Epithelial cell of esophagus (primary cell): ENCODE measurements at regions not wholly inside any gene's neighbourhood (a gene's known extent, or its start where the extent isn't known, plus 50 kb on each side); places are given as distances from the start of the nearest gene placed in this dataset.
"Not testable (repeated sequence)": the region's sequence is repeated elsewhere in the genome, so short reads cannot be mapped to it uniquely, and the experiment has no call there.

Experiments
- DNase-seq: peaks from one replicate; pipeline ENCODE4 v3.0.0; 2010; ENCODE audit warnings: low read depth
- H3K4me3 ChIP-seq: 2 replicates; pipeline ENCODE4 v1.5.1; 2011; ENCODE audit warnings: mild to moderate bottlenecking, low read length, control low read depth
- TF ChIP-seq, protein P1 (sequence below): IDR thresholded peaks from 2 replicates; pipeline ENCODE4 v1.5.1; 2011; ENCODE audit warnings: low read depth, mild to moderate bottlenecking, low read length, control low read depth, inconsistent platforms; ENCODE audit not compliant: insufficient read depth; ENCODE audit errors: missing control alignments

DNA sequence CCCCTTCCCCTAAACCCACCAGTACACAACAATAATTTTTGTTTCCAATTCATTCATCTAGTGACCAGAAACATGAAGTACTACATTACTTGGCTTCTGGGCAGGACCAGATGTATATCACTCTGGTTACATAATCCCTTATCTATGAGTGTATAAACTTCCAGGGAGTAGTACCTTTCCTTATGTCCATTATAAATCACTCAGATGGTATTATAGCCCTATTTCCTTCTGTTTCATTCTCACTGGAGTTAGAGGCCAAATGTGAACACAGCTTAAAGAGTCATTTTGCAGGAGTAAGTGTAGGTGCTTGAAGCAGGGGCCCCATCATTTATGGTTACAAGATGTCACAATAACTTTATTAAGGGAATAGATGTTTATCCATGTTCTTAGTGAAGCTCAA lies 894.4 kb upstream of the NXPH2 start:
- H3K4me3 ChIP-seq: no peak overlapping the region
- DNase-seq: no peak
- TF ChIP-seq, protein P1, sequence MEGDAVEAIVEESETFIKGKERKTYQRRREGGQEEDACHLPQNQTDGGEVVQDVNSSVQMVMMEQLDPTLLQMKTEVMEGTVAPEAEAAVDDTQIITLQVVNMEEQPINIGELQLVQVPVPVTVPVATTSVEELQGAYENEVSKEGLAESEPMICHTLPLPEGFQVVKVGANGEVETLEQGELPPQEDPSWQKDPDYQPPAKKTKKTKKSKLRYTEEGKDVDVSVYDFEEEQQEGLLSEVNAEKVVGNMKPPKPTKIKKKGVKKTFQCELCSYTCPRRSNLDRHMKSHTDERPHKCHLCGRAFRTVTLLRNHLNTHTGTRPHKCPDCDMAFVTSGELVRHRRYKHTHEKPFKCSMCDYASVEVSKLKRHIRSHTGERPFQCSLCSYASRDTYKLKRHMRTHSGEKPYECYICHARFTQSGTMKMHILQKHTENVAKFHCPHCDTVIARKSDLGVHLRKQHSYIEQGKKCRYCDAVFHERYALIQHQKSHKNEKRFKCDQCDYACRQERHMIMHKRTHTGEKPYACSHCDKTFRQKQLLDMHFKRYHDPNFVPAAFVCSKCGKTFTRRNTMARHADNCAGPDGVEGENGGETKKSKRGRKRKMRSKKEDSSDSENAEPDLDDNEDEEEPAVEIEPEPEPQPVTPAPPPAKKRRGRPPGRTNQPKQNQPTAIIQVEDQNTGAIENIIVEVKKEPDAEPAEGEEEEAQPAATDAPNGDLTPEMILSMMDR: no peak

- not testable (repeated sequence) for DNase-seq
These were observed 893.3 kb upstream of the NXPH2 start for GRCh38 chr2:139673447-139673846.

GRCh38 chr2:139669675-139670074 lies 889.5 kb upstream of the NXPH2 start:
- TF ChIP-seq, protein P1: no peak
- DNase-seq: no peak
- no peak overlapping the region for H3K4me3 ChIP-seq

More at GRCh38 chr2:139673447-139673846, 893.3 kb upstream of the NXPH2 start:
- H3K4me3 ChIP-seq: not testable (repeated sequence)

- peak; percentile 48 for DNase-seq
- H3K4me3 ChIP-seq: no peak overlapping the region
- TF ChIP-seq, protein P1: no peak
These were observed 872.2 kb upstream of the NXPH2 start for GRCh38 chr2:139652385-139652784.

GRCh38 chr2:139645617-139646016 lies 865.4 kb upstream of the NXPH2 start:
- TF ChIP-seq, protein P1: no peak

GRCh38 chr2:139643139-139643538 lies 862.9 kb upstream of the NXPH2 start:
- TF ChIP-seq, protein P1: no peak
- no peak overlapping the region for H3K4me3 ChIP-seq
- DNase-seq: no peak

More at GRCh38 chr2:139645617-139646016, 865.4 kb upstream of the NXPH2 start:
- no peak overlapping the region for H3K4me3 ChIP-seq
- no peak for DNase-seq

DNA sequence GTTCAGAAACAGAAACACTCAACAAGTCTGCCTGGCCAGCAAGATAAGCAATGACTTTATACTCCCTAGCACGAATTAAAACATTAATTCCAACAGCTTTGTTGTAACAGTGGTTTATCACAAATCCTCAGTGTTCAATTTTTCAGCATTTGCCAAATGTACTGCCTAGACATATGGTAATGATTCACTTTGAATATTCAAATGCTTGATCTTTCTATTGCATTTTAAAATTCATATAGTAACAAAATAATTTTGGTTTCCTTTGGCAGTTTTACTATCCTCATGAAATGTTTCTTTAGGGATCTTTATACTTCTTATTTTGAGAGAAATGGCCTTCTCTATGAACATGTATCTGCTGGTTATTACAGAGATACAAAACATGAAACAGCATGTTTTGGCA lies 851.8 kb upstream of the NXPH2 start:
- no peak for DNase-seq
- H3K4me3 ChIP-seq: no peak overlapping the region
- TF ChIP-seq, protein P1: no peak
